NT2/D1 (cell line): ENCODE measurements at regions not wholly inside any gene's neighbourhood (a gene's known extent, or its start where the extent isn't known, plus 50 kb on each side); places are given as distances from the start of the nearest gene placed in this dataset.

ENCODE experiments used
- SUZ12 ChIP-seq: IDR thresholded peaks from 2 replicates; pipeline ENCODE4 v1.6.1; 2011; ENCODE audit not compliant: insufficient read length, insufficient read depth; ENCODE audit errors: extremely low read depth
- YY1 ChIP-seq: IDR thresholded peaks from 2 replicates; pipeline ENCODE4 v1.6.1; 2011; ENCODE audit not compliant: insufficient read length, insufficient read depth
- ZNF274 ChIP-seq: IDR thresholded peaks from 2 replicates; pipeline ENCODE4 v1.6.1; 2011; ENCODE audit warnings: mild to moderate bottlenecking, low read depth, low read length

DNA sequence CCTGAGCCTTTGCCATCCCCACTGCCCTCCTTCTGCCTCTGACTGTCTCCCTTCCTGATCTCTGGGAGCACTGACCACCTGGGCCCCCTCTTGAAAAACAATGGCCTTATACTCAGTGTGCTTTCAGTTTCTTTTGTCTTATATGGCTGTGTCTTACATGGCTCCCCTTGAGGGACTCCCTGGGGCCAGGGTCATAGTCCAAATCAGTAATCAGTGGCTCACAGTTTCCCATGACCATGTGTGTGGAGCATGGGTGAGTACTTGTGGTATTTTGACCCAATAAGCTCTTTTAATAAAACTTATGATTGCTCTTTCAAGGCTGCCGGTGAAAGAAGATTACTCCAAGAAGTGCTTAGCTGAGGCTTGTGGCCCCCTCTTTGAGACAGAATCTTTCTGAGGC is 62.4 kb upstream of the PCBD1 start:
- TF ChIP-seq ZNF274 = no peak
- TF ChIP-seq SUZ12 = no peak
- no peak for TF ChIP-seq YY1
